Testis (tissue), 2 donors: ENCODE measurements at regions not wholly inside any gene's neighbourhood (a gene's known extent, or its start where the extent isn't known, plus 50 kb on each side); places are given as distances from the start of the nearest gene placed in this dataset.
"Not testable (repeated sequence)": the region's sequence is repeated elsewhere in the genome, so short reads cannot be mapped to it uniquely, and the experiment has no call there.

ENCODE experiments used
- POLR2A ChIP-seq: fragments of 450-650 bp; IDR thresholded peaks from one replicate; pipeline ENCODE4 v1.6.1; 2017; ENCODE audit warnings: antibody characterized with exemption, mild to moderate bottlenecking, moderate library complexity
- TF ChIP-seq, protein P1 (sequence below), 3 experiments: fragments of 450-650 bp in 2 of 3; fragments of 200-600 bp in 1 of 3; sonication (generic) in 1 of 3; IDR thresholded peaks; one replicate each; pipeline ENCODE4 v1.5.1; 2016 to 2019; ENCODE audit warnings: antibody characterized with exemption in 3 of 3, mild to moderate bottlenecking in 2 of 3, moderate library complexity in 1 of 3

DNA sequence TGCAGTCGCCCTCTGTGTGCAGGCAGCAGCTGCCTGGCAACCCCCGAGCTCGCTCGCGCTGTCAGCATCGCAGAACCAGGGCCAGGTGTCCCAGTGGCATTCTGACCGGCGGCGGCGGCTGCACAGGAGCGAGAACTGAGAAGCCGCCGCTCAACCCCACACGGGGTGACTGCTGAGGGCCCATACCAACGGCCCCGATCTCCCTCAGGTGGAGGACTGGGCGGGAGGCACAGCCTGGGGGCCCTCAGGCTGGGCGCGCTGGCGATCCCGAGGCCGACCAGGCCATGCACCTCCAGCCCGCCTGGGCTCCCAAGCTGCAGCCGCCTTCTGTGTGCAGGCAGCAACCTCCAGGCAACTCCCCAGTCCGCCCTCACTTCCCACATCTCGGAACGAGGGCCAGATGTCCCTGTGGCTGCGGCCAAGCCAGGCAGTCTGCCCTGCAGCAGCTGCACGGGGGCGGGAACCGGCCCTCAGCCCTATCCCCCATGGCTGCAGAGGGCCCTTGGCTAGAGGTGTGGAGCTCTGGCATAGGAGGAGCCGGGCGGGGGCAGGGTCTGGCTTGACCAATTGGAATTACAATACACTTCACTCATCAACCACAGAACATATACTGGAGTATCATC lies 1503.1 kb downstream of the FOXD4L5 start:
- TF ChIP-seq, protein P1, sequence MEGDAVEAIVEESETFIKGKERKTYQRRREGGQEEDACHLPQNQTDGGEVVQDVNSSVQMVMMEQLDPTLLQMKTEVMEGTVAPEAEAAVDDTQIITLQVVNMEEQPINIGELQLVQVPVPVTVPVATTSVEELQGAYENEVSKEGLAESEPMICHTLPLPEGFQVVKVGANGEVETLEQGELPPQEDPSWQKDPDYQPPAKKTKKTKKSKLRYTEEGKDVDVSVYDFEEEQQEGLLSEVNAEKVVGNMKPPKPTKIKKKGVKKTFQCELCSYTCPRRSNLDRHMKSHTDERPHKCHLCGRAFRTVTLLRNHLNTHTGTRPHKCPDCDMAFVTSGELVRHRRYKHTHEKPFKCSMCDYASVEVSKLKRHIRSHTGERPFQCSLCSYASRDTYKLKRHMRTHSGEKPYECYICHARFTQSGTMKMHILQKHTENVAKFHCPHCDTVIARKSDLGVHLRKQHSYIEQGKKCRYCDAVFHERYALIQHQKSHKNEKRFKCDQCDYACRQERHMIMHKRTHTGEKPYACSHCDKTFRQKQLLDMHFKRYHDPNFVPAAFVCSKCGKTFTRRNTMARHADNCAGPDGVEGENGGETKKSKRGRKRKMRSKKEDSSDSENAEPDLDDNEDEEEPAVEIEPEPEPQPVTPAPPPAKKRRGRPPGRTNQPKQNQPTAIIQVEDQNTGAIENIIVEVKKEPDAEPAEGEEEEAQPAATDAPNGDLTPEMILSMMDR (IDR thresholded peaks at IDR 0.05), result not testable (repeated sequence)
- TF ChIP-seq POLR2A, result not testable (repeated sequence)
